GM19043 (cell line): ENCODE measurements at regions not wholly inside any gene's neighbourhood (a gene's known extent, or its start where the extent isn't known, plus 50 kb on each side); places are given as distances from the start of the nearest gene placed in this dataset.
"Not testable (repeated sequence)": the region's sequence is repeated elsewhere in the genome, so short reads cannot be mapped to it uniquely, and the experiment has no call there.

ENCODE experiments used
- ATAC-seq: cut with Tn5 transposase; IDR thresholded peaks from one replicate; pipeline ENCODE4 v1.9.1; 2021; ENCODE audit warnings: low read depth; ENCODE audit not compliant: unreplicated experiment

GRCh38 chr2:49692022-49692421 lies 537.7 kb upstream of the FSHR start:
- not testable (repeated sequence) for ATAC-seq

GRCh38 chr2:49687918-49688317 lies 533.6 kb upstream of the FSHR start:
- ATAC-seq: no peak

GRCh38 chr2:49686897-49687442 lies 532.7 kb upstream of the FSHR start:
- ATAC-seq: no peak

- ATAC-seq: no peak
Observed at GRCh38 chr2:49686291-49686690, 532.0 kb upstream of the FSHR start.

- no peak for ATAC-seq
Observed at GRCh38 chr2:49677227-49677626, 522.9 kb upstream of the FSHR start.

- no peak for ATAC-seq
Observed at GRCh38 chr2:49664827-49665226, 510.5 kb upstream of the FSHR start.

- ATAC-seq: no peak
Observed at GRCh38 chr2:49661809-49662208, 507.5 kb upstream of the FSHR start.

- no peak for ATAC-seq
Observed at GRCh38 chr2:49656853-49657252, 502.5 kb upstream of the FSHR start.

GRCh38 chr2:49643149-49643548 lies 488.8 kb upstream of the FSHR start:
- no peak for ATAC-seq

GRCh38 chr2:49640630-49641029 lies 486.3 kb upstream of the FSHR start:
- no peak for ATAC-seq

- ATAC-seq: no peak
Observed at GRCh38 chr2:49621016-49621415, 466.7 kb upstream of the FSHR start.

GRCh38 chr2:49619804-49620203 lies 465.5 kb upstream of the FSHR start:
- ATAC-seq: no peak

- no peak for ATAC-seq
Observed at GRCh38 chr2:49618491-49618890, 464.2 kb upstream of the FSHR start.

- ATAC-seq: no peak
Observed at GRCh38 chr2:49616800-49617199, 462.5 kb upstream of the FSHR start.

GRCh38 chr2:49611796-49612195 lies 457.5 kb upstream of the FSHR start:
- not testable (repeated sequence) for ATAC-seq

- no peak for ATAC-seq
Observed at GRCh38 chr2:49600524-49600923, 446.2 kb upstream of the FSHR start.

- ATAC-seq: no peak
Observed at GRCh38 chr2:49598231-49598630, 443.9 kb upstream of the FSHR start.

- ATAC-seq: no peak
Observed at GRCh38 chr2:49585921-49586320, 431.6 kb upstream of the FSHR start.

GRCh38 chr2:49582946-49583345 lies 428.6 kb upstream of the FSHR start:
- no peak for ATAC-seq

- ATAC-seq: no peak
Observed at GRCh38 chr2:49577041-49577440, 422.7 kb upstream of the FSHR start.

- ATAC-seq: no peak
Observed at GRCh38 chr2:49569176-49569575, 414.9 kb upstream of the FSHR start.

- ATAC-seq: no peak
Observed at GRCh38 chr2:49567811-49568600, 413.7 kb upstream of the FSHR start.
